Heart left ventricle (tissue), 16 donors: ENCODE measurements at regions not wholly inside any gene's neighbourhood (a gene's known extent, or its start where the extent isn't known, plus 50 kb on each side); places are given as distances from the start of the nearest gene placed in this dataset.

Source experiments
- ATAC-seq, 4 donors: fragments of 200-7000 bp; cut with Tn5 transposase; one replicate each; pipeline ENCODE4 v1.9.1; 2020 to 2022; ENCODE audit warnings: moderate library complexity in 4 of 4, mild to moderate bottlenecking in 3 of 4, moderate number of reproducible peaks in 1 of 4
- DNase-seq, 5 donors: peaks; one replicate each; pipeline ENCODE4 v3.0.0-alpha.2; 2020
- H3K27ac ChIP-seq, 12 donors: fragments of 200-600 bp; sonication (generic) in 4 of 12; one replicate each; pipeline versions ENCODE4 v1.5.0 to v1.8.0; 2016 to 2022; ENCODE audit warnings: mild to moderate bottlenecking in 2 of 12
- H3K27me3 ChIP-seq, 9 donors: fragments of 200-600 bp; sonication (generic) in 2 of 9; one replicate each; pipeline versions ENCODE4 v1.5.1 to v1.8.0; 2016 to 2022; ENCODE audit warnings: mild to moderate bottlenecking in 3 of 9
- H3K36me3 ChIP-seq, 9 donors: fragments of 200-600 bp; sonication (generic) in 2 of 9; one replicate each; pipeline versions ENCODE4 v1.5.0 to v1.8.0; 2018 to 2022; ENCODE audit warnings: mild to moderate bottlenecking in 2 of 9
- H3K4me1 ChIP-seq, 12 donors: fragments of 200-600 bp; sonication (generic) in 4 of 12; one replicate each; pipeline versions ENCODE4 v1.5.0 to v1.8.0; 2016 to 2022; ENCODE audit warnings: mild to moderate bottlenecking in 3 of 12
- H3K4me3 ChIP-seq, 12 donors: fragments of 200-600 bp; sonication (generic) in 4 of 12; one replicate each; pipeline versions ENCODE4 v1.5.0 to v1.8.0; 2017 to 2022; ENCODE audit warnings: mild to moderate bottlenecking in 9 of 12, moderate library complexity in 4 of 12
- H3K9me3 ChIP-seq, 12 donors: fragments of 200-600 bp; sonication (generic) in 4 of 12; one replicate each; pipeline versions ENCODE4 v1.5.0 to v1.8.0; 2016 to 2022; ENCODE audit warnings: mild to moderate bottlenecking in 1 of 12
- CTCF ChIP-seq, 12 donors: fragments of 200-600 bp; sonication (generic) in 4 of 12; IDR thresholded peaks; one replicate each; pipeline versions ENCODE4 v1.5.0 to v1.8.0; 2018 to 2022; ENCODE audit warnings: antibody characterized with exemption in 12 of 12, mild to moderate bottlenecking in 5 of 12
- POLR2A ChIP-seq, 2 donors: fragments of 450-650 bp; IDR thresholded peaks; one replicate each; pipeline ENCODE4 v1.6.1; 2017; ENCODE audit warnings: antibody characterized with exemption in 2 of 2, mild to moderate bottlenecking in 2 of 2, moderate library complexity in 2 of 2
- WGBS, 4 donors: extraction: QIAGEN DNeasy Blood & Tissue Kit in 2 of 4; methylation state at CpG; one replicate each; pipeline versions ENCODE4 v1.1.5 to v1.1.7; 2013 to 2018; 5-methylcytosine and 5-hydroxymethylcytosine counted together
- intact Hi-C, 10 donors: fragments of 100-400 bp; cut with DNase I; formaldehyde crosslinking; loops; one replicate each; pipeline versions ENCODE4 v1.11.1 to v1.14.2; 2022
- donor health status: ischemic (EF 13 %, LVEDD 7.1; RV severe dilation, severe dysfunction).
- donor health status: healthy with polysubstance abuse.
- donor health status: DM: no; HTN: yes; CAD: no.
- donor health status: DM: no; HTN: no; CAD: no.
- donor health status: ischemic (EF 25% LVEDD 6.9; RV normal size, moderate dysfunction).
- donor health status: ischemic (EF 25% LVEDD 5.7; RV mildly dilated, moderate dysfunction).
- donor health status: healthy.
- donor health status: DM: yes; HTN: yes; CAD: no.
- donor health status: ischemic (EF 35%, LVEDD 5.7; RV mildly dilated, moderate dysfunction).
- donor health status: nonischemic (EF 11% LVEDD 7.7; RV severe dilation, severe dysfunction).
- donor health status: DM: yes; HTN: yes; CAD: no.
- donor health status: PGD.
- donor health status: ischemic (EF 29% LVEDD 5.4; RV normal size, mild dysfunction).
- donor health status: nonischemic (EF 23%, LVEDD 6.1; RV moderate dilation, normal function).

DNA sequence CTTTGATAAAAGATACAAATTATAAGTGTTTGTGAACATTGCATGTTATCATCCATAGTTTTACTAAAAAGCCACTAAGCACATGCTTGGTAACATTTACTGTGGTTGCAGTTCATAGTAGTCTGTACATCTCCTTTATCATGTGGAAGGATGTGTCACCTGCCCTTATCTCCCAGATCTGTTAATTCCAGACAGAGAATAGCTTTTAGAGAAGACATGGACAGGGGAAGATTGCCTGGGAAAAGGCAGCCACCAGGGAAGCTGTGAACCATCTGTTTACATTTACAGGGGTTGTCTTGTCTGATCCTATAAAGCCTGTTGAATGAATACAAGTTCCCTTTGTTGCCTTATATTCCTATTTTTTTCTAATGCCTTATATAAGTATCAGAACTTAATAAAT is 396.0 kb downstream of the FAT4 start:
- no peaks in the 10 kb centered on the region for H3K36me3 ChIP-seq
- H3K27ac ChIP-seq, result no peak overlapping the region
- DNase-seq (no peak), ATAC-seq (no peak)
- no peaks in the 10 kb centered on the region for H3K27me3 ChIP-seq
- H3K4me3 ChIP-seq, result no peak overlapping the region
- H3K4me1 ChIP-seq, result no peaks in the 10 kb centered on the region
- no peaks in the 10 kb centered on the region for H3K9me3 ChIP-seq
- TF ChIP-seq POLR2A (IDR thresholded peaks at IDR 0.05) (no peak), CTCF (IDR thresholded peaks at IDR 0.05) (no peak)
- intact Hi-C loops, result no loop called here

- 84 to 90% (median 88%) methylated on average over 3 of the region's 3 CpGs for WGBS, 4 donors
- Histone ChIP-seq H3K9me3 (peaks cover 0 to 6% (median 0%) of the 10 kb centered on the region in 12 donors), H3K36me3 (no peaks in the 10 kb centered on the region), H3K27ac (no peak overlapping the region), H3K4me3 (no peak overlapping the region), H3K27me3 (no peaks in the 10 kb centered on the region), H3K4me1 (no peaks in the 10 kb centered on the region)
- ATAC-seq (no peak), DNase-seq (no peak)
- intact Hi-C loops, result no loop called here
- no peak for TF ChIP-seq POLR2A (IDR thresholded peaks at IDR 0.05)
- TF ChIP-seq CTCF (IDR thresholded peaks at IDR 0.05), result no peak
Measured at GRCh38 chr4:125714049-125714448, 399.3 kb downstream of the FAT4 start.

DNA sequence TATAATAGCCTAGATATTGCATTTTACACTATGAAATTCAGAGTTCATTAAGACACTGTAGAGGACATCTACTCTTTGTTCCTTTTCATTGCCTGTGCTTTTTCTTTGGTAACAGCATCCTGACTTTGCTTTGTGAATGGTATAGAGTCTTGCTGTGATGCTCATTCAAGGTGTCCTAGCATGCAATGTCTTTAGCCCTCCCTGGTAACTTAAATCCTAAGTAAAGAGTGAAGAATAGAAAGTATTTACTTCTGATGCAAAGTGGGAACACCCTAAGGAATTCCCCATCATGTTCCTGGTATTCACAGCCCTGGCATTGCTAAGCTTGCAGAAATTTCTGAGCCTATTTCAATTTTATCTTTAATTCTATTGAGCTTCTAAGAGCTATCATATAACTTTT is 400.1 kb downstream of the FAT4 start:
- Histone ChIP-seq H3K27me3 (no peaks in the 10 kb centered on the region), H3K4me3 (no peak overlapping the region), H3K36me3 (no peaks in the 10 kb centered on the region), H3K4me1 (no peaks in the 10 kb centered on the region), H3K27ac (no peak overlapping the region), H3K9me3 (peaks cover 0 to 6% (median 0%) of the 10 kb centered on the region in 12 donors)
- no peak for ATAC-seq
- DNase-seq, result no peak
- TF ChIP-seq CTCF (IDR thresholded peaks at IDR 0.05), result no peak
- TF ChIP-seq POLR2A (IDR thresholded peaks at IDR 0.05), result no peak
- intact Hi-C loops, result no loop called here

DNA sequence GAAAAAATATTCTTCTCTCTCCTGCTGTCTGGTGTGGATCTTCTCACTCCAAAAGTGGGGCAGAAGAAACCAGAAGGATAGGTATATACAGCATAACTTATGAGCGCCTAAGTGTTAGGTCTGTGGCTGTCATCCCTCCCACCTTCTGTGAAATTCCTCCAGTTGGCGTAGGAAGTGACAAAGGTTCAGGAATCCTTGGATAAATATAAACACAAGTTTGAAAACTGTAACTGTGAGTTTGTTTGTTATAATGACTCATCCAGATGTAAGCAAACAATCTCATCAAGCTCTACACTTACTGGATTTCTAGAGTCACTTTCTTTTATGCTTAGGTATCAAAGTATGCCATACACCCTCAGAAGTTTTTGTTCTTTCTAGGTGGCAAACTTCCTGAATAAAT is 405.2 kb downstream of the FAT4 start:
- no peak overlapping the region for H3K27ac ChIP-seq
- ATAC-seq (no peak), DNase-seq (no peak)
- H3K27me3 ChIP-seq, result no peaks in the 10 kb centered on the region
- intact Hi-C loops, result no loop called here
- WGBS, 4 donors, result 72 to 77% (median 76%) methylated on average over 2 of the region's 2 CpGs
- TF ChIP-seq CTCF (IDR thresholded peaks at IDR 0.05), result no peak
- no peak for TF ChIP-seq POLR2A (IDR thresholded peaks at IDR 0.05)
- H3K9me3 ChIP-seq, result peaks cover 0 to 6% (median 0%) of the 10 kb centered on the region in 12 donors
- no peaks in the 10 kb centered on the region for H3K4me1 ChIP-seq
- no peaks in the 10 kb centered on the region for H3K36me3 ChIP-seq
- no peak overlapping the region for H3K4me3 ChIP-seq
